Esophagus squamous epithelium (tissue), 5 donors: ENCODE measurements at regions not wholly inside any gene's neighbourhood (a gene's known extent, or its start where the extent isn't known, plus 50 kb on each side); places are given as distances from the start of the nearest gene placed in this dataset.

ENCODE experiments used
- DNase-seq: peaks from one replicate; lab custom pipeline; 2025; lab: John Stamatoyannopoulos, UW
- H3K27ac ChIP-seq, 4 donors: fragments of 200-600 bp; sonication (generic); one replicate each; pipeline ENCODE4 v1.5.1; 2016 to 2019; ENCODE audit warnings: mild to moderate bottlenecking in 1 of 4
- H3K27me3 ChIP-seq, 4 donors: fragments of 200-600 bp; sonication (generic); 1 replicate in 3 of 4; 2 replicates in 1 of 4; pipeline versions ENCODE4 v1.5.1 to v1.6.0; 2017 to 2021; ENCODE audit warnings: antibody characterized with exemption in 1 of 4
- H3K36me3 ChIP-seq, 3 donors: fragments of 200-600 bp; sonication (generic); one replicate each; pipeline ENCODE4 v1.5.1; 2016 to 2019
- H3K4me1 ChIP-seq, 3 donors: fragments of 200-600 bp; sonication (generic); one replicate each; pipeline ENCODE4 v1.5.1; 2017 to 2019
- H3K4me3 ChIP-seq, 4 donors: fragments of 200-600 bp; sonication (generic); 1 replicate in 3 of 4; 2 replicates in 1 of 4; pipeline ENCODE4 v1.5.1; 2016 to 2019; ENCODE audit warnings: mild to moderate bottlenecking in 2 of 4, moderate library complexity in 1 of 4
- H3K9me3 ChIP-seq, 3 donors: fragments of 200-600 bp; sonication (generic); one replicate each; pipeline ENCODE4 v1.5.1; 2016 to 2019
- POLR2A ChIP-seq, 4 donors: fragments of 450-650 bp; IDR thresholded peaks; one replicate each; pipeline ENCODE4 v1.6.1; 2017; ENCODE audit warnings: antibody characterized with exemption in 4 of 4, mild to moderate bottlenecking in 4 of 4, moderate library complexity in 3 of 4
- WGBS, 2 donors: methylation state at CpG; one replicate each; pipeline ENCODE4 v1.1.5; 2018; 5-methylcytosine and 5-hydroxymethylcytosine counted together
- intact Hi-C: fragments of 100-400 bp; cut with DNase I; formaldehyde crosslinking; loops from one replicate; pipeline ENCODE4 v1.15.0; 2022
- TF ChIP-seq, protein P1 (sequence below), 6 experiments: fragments of 450-650 bp in 4 of 6; fragments of 200-600 bp in 2 of 6; sonication (generic) in 2 of 6; IDR thresholded peaks; one replicate each; pipeline ENCODE4 v1.5.1; 2016 to 2019; ENCODE audit warnings: antibody characterized with exemption in 6 of 6, mild to moderate bottlenecking in 4 of 6, moderate library complexity in 4 of 6
- donor health status: DM: yes; HTN: yes; CAD: no.

DNA sequence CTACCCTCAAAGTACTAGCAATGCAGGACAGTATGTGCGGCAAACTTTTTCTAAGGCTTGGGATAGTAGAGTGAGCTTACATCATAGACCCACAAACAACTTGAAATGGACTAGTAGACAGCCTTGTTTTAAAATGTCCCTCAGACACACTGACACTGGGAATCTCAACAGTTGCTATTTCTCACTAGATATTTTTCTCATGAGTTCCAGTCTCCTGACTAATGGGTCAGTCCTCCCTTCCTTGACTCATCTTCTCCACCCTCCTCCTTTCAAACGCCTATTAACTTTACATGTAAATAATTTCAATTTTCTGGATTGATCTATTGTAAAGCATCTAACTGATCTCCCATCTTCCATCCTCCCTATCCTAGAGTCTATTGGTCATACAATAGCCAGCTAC, 308.3 kb upstream of the PREP start:
- Histone ChIP-seq H3K36me3 (no peaks in the 10 kb centered on the region), H3K4me3 (no peak overlapping the region), H3K9me3 (peaks cover 0 to 7% (median 0%) of the 10 kb centered on the region in 3 donors), H3K27me3 (no peaks in the 10 kb centered on the region), H3K27ac (no peak overlapping the region), H3K4me1 (no peaks in the 10 kb centered on the region)
- 90 to 92% methylated on average over 2 of the region's 2 CpGs for WGBS, 2 donors
- intact Hi-C loops, result no loop called here
- no peak for DNase-seq
- no peak for TF ChIP-seq POLR2A (IDR thresholded peaks at IDR 0.05)
- TF ChIP-seq, protein P1, sequence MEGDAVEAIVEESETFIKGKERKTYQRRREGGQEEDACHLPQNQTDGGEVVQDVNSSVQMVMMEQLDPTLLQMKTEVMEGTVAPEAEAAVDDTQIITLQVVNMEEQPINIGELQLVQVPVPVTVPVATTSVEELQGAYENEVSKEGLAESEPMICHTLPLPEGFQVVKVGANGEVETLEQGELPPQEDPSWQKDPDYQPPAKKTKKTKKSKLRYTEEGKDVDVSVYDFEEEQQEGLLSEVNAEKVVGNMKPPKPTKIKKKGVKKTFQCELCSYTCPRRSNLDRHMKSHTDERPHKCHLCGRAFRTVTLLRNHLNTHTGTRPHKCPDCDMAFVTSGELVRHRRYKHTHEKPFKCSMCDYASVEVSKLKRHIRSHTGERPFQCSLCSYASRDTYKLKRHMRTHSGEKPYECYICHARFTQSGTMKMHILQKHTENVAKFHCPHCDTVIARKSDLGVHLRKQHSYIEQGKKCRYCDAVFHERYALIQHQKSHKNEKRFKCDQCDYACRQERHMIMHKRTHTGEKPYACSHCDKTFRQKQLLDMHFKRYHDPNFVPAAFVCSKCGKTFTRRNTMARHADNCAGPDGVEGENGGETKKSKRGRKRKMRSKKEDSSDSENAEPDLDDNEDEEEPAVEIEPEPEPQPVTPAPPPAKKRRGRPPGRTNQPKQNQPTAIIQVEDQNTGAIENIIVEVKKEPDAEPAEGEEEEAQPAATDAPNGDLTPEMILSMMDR (IDR thresholded peaks at IDR 0.05), result no peak

DNA sequence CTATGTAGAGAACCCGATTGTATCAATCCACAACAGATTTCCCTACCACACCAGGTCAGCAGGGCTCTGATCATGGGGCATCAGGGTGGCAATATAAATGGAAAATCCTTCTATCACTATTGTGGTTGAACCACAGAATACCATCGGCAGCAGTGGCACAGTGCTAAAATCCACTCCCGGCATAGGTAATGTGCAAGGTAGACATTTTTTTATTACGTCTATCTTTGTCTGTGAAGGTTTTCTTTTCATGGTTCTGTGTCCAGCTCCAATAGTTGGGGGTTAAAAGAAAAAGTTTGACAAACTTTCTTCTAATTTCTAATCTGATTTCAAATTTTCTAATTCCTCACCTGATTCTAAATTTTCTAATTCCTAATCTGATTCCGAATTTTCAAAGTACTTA, 302.7 kb upstream of the PREP start:
- no peaks in the 10 kb centered on the region for H3K36me3 ChIP-seq
- no peaks in the 10 kb centered on the region for H3K4me1 ChIP-seq
- no peaks in the 10 kb centered on the region for H3K9me3 ChIP-seq
- H3K27ac ChIP-seq, result no peak overlapping the region
- H3K27me3 ChIP-seq, result no peaks in the 10 kb centered on the region
- H3K4me3 ChIP-seq, result no peak overlapping the region
- DNase-seq, result no peak
- WGBS, 2 donors, result 75 to 96% methylated on average over 5 of the region's 5 CpGs
- intact Hi-C loops, result no loop called here
- TF ChIP-seq, protein P1 (IDR thresholded peaks at IDR 0.05), result no peak
- TF ChIP-seq POLR2A (IDR thresholded peaks at IDR 0.05), result no peak

DNA sequence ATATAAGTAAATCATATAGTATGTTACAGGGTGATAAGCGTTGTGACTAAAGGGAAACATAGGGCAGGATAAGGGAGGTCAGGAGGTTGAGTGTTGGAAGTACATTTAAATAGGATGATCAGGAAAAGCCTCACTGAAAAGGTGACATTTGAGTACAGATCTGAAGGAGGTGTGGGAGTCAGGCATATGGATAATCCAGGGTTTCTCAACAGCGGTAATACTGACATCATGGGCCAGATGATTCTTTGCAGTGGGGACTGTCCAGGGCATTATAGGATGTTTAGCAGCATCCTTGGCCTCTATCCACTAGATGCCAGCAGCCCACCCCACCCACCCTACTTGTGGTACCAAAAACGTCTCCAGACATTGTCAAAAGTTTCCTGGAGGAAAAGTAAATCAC, 292.6 kb upstream of the PREP start:
- no peak overlapping the region for H3K27ac ChIP-seq
- WGBS, 2 donors, result 83 to 85% methylated on average over 3 of the region's 3 CpGs
- TF ChIP-seq, protein P1 (IDR thresholded peaks at IDR 0.05), result no peak
- no peak for TF ChIP-seq POLR2A (IDR thresholded peaks at IDR 0.05)
- H3K9me3 ChIP-seq, result no peaks in the 10 kb centered on the region
- H3K27me3 ChIP-seq, result no peaks in the 10 kb centered on the region
- intact Hi-C loops, result no loop called here
- no peaks in the 10 kb centered on the region for H3K36me3 ChIP-seq
- no peak for DNase-seq
- H3K4me3 ChIP-seq, result no peak overlapping the region
- H3K4me1 ChIP-seq, result peaks cover 0 to 17% (median 0%) of the 10 kb centered on the region in 3 donors

DNA sequence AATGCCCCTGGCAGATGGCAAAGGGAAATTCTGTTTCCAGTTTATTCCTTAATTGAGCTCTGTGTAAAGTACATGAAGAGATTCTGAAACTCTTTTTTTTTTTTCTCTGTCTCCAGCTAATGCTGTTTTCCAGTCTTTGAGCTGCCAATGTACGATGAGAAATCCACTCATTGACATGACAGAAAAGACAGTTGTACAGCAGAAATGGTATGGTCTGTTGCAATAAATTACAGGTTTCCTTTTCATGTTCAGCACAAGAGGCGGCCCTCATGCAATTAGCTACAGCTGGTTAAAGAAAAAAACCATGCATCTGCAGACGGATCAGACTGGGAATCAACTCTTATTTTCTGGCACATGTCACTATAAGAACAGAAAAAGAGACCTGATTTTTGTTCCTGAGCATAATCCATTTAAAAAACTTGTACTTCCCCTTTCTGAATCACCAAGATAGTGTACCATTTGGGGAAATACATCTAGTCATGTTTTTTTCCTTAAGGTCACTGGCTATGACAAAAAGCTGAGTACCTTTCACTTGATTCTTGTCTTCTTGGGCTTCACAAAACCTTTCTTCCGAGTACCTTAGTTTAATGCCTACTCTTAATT, 289.8 kb upstream of the PREP start:
- H3K4me3 ChIP-seq, result no peak overlapping the region

DNA sequence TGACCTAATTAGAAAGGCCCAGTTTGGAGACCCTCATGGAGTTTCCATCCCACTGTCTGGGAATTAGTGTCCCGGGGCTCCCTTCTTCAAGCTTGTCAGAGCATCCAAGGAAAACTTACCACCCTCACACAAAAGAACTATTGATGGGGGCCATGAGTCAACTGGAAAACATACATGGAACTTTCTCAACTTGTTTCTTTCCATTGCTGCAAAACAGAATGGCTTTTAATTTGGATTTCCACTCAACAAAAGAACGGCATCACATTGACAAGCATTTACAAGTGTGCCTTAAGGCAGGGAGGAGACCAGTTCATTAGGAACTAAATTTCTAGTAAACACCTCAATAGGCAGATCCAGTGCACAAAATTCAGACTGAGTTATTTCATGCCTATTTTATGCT, 289.1 kb upstream of the PREP start:
- DNase-seq, result no peak
- WGBS, 2 donors, result 45 to 59% methylated on average over 2 of the region's 2 CpGs
- TF ChIP-seq POLR2A (IDR thresholded peaks at IDR 0.05), result no peak
- TF ChIP-seq, protein P1 (IDR thresholded peaks at IDR 0.05), result no peak

More for the DNA sequence above, 289.8 kb upstream of the PREP start:
- H3K27me3 ChIP-seq, result no peaks in the 10 kb centered on the region
- 39 to 49% methylated on average over 4 of the region's 4 CpGs for WGBS, 2 donors
- peaks cover 0 to 7% (median 0%) of the 10 kb centered on the region in 3 donors for H3K9me3 ChIP-seq
- TF ChIP-seq, protein P1 (IDR thresholded peaks at IDR 0.05), result no peak
- no peak for TF ChIP-seq POLR2A (IDR thresholded peaks at IDR 0.05)
- H3K27ac ChIP-seq, result no peak overlapping the region
- intact Hi-C loops, result no loop called here
- no peaks in the 10 kb centered on the region for H3K36me3 ChIP-seq
- no peak for DNase-seq
- peaks cover 0 to 17% (median 0%) of the 10 kb centered on the region in 3 donors for H3K4me1 ChIP-seq

More for the DNA sequence above, 289.1 kb upstream of the PREP start:
- no peaks in the 10 kb centered on the region for H3K27me3 ChIP-seq
- H3K4me1 ChIP-seq, result peaks cover 0 to 17% (median 0%) of the 10 kb centered on the region in 3 donors
- H3K27ac ChIP-seq, result no peak overlapping the region
- intact Hi-C loops, result no loop called here
- H3K4me3 ChIP-seq, result no peak overlapping the region
- H3K9me3 ChIP-seq, result peaks cover 0 to 15% (median 3%) of the 10 kb centered on the region in 3 donors
- no peaks in the 10 kb centered on the region for H3K36me3 ChIP-seq
